Esophagus muscularis mucosa (tissue), 3 donors: ENCODE measurements at regions not wholly inside any gene's neighbourhood (a gene's known extent, or its start where the extent isn't known, plus 50 kb on each side); places are given as distances from the start of the nearest gene placed in this dataset.

Experiments
- CTCF ChIP-seq, 3 experiments: fragments of 200-600 bp in 2 of 3; fragments of 450-650 bp in 1 of 3; sonication (generic) in 2 of 3; IDR thresholded peaks; one replicate each; pipeline ENCODE4 v1.5.1; 2017 to 2019; ENCODE audit warnings: antibody characterized with exemption in 3 of 3, mild to moderate bottlenecking in 2 of 3, moderate library complexity in 1 of 3
- POLR2AphosphoS5 ChIP-seq, 2 donors: sonication (generic); formaldehyde crosslinking; IDR thresholded peaks; one replicate each; pipeline ENCODE4 v1.6.1; 2017; ENCODE audit warnings: antibody characterized with exemption in 2 of 2

GRCh38 chr5:128858995-128859394 is 106.3 kb upstream of the SLC27A6 start:
- TF ChIP-seq CTCF (IDR thresholded peaks at IDR 0.05), result no peak
- no peak for TF ChIP-seq POLR2AphosphoS5 (IDR thresholded peaks at IDR 0.05)
